Middle frontal gyrus (tissue), 1 donor: ENCODE measurements at regions not wholly inside any gene's neighbourhood (a gene's known extent, or its start where the extent isn't known, plus 50 kb on each side); places are given as distances from the start of the nearest gene placed in this dataset.

Experiments used
- DNase-seq: peaks from one replicate; pipeline ENCODE4 v3.0.0-alpha.2; 2015; ENCODE audit warnings: low spot score; ENCODE audit errors: extremely low spot score

GRCh38 chr4:36712013-36712412, 430.6 kb downstream of the DTHD1 start:
- no peak for DNase-seq

DNA sequence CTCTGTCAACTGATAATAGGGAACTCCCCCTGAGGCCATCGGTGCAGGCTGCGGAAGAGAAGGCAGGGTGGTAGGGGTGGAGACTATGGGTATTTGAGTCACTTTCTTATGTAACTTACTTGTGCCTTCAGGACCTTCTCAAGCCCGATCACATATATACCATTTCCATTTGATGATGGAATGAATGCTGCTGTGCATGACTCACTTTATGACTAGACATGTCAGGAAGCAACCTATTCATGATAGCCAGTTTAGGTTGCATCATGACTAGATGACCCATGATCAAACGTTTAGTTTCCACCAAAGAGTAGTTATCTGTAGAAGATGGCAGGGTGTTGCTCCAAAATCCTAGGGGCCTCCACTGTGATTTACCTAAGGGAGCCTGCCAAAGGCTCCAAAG, 435.5 kb downstream of the DTHD1 start:
- DNase-seq: no peak

DNA sequence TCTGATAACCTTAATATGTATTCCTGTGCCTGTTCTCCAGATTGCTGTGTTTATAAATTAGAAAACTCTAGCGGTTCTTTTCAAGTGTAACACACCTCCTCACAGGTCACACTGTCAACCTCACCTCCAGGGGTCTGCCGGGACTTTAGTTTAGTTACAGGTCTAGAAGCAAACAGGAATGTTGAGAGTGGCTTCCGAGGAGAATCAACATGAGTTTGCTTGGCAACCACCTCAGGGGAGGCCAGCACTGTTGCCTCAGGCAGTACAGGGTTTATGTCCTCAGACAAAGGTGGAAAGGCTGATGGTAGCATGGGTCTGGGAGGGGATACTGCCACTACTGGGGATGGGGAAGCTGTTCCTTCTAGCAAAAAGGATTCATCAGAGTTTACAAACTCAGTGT, 438.0 kb downstream of the DTHD1 start:
- no peak for DNase-seq

DNA sequence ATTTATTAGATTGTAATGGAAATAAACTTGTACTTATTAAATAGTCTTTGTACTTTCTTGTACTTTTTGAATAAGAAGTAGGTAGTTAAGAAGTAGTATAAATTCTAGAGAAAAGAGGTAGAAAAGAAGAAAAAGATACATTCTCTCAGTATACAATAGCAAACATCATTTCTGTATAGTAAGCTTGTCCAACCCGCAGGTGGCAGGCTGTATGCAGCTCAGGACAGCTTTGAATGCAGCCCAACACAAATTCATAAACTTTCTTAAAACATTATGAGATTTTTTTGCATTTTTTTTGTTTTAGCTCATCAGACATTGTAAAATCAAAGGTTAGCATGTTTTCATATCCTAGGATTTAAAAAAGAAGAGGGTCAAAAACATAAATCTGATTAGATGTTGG, 441.6 kb downstream of the DTHD1 start:
- no peak for DNase-seq

- no peak for DNase-seq
These were observed 452.9 kb downstream of the DTHD1 start for GRCh38 chr4:36734334-36734733.

DNA sequence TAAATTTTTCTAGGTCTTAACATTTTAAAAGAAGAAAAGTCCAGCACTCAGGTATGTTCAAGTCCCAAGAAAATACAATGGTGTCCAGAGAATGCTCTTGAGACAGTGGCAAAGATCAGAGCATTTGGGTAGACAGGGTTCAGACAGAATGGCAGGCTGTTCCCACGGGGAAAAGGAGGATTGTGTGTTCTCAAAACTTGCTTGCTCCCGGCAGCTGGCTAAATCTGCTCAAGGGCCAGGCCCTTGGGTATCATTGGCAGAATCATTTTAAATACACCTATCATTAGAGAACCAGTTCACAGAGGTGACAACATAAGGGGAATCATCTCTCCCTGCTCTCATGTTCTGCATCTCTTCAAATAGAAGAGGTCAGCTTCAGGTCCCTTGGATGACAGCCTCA, 456.3 kb downstream of the DTHD1 start:
- DNase-seq: no peak

DNA sequence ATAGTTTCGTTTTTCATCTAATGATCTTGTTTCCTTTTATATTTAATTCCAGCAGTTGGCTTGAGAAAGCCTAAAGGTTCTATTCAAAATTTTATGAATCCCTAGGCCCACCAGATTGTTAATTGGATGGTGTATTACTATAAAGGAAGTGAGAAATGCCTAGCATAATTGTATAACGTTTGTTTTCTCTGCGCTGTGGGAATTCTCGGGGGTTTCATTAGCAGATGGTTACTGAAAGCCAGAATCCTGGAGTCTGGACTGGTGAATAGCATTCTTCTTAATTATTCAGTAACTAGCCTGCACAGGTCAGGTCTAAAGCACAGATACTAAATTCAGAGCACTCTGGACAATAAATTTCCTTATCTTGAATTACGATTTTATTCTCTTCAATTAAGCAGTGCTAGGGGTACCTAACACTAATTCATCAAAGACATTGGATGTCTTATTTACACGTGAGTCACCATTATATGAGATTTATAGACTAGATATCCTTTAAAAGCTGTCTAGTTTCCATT, 459.4 kb downstream of the DTHD1 start:
- DNase-seq: no peak

GRCh38 chr4:36747277-36748129, 466.1 kb downstream of the DTHD1 start:
- DNase-seq: no peak

DNA sequence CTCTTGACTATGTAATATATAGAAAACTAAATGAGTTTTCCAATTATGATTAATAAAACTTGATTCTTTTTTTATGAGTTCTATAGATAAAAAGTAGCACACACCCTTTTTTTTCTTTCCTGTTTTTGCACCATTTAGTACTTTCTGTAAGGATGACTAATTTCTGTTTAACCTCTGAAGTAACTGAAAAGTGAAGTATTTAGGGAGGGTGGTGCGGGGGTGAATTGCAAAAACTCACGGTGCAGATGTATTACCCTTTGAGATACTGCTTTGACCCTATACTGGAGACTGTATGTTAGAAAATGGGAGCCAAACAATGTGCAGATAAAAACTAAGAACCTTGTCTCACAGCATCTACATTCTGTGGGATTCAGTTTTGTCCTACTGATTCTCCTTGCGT, 471.6 kb downstream of the DTHD1 start:
- no peak for DNase-seq

DNA sequence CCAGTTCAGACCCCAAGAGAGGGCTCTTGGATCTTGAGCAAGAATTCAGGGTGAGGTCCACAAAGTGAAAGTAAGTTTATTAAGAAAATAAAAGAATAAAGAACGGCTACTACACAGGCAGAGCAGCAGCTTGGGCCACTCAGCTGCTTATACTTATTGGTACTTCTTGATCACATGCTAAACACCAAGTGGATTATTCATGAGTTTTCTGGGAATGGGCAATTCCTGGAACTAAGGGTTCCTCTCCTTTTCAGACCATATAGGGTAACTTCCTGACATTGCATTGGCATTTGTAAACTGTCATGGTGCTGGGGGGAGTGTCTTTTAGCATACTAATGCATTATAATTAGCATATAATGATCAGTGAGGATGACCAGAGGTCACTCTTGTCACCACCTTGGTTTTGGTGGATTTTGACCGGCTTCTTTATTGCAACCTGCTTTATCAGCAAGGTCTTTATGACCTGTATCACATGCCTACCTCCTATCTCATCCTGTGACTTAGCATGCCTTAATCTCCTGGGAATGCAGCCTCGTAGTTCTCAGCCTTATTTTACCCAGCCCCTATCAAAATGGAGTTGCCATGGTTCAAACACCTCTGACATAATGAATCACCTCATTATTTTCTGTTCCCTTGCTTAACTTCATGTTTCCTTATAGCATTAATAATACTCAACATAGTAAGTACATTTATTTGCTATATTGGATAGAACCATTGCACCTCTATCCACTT, 476.3 kb downstream of the DTHD1 start:
- DNase-seq: no peak

- DNase-seq: no peak
These were observed 477.1 kb downstream of the DTHD1 start for GRCh38 chr4:36758312-36759178.

DNA sequence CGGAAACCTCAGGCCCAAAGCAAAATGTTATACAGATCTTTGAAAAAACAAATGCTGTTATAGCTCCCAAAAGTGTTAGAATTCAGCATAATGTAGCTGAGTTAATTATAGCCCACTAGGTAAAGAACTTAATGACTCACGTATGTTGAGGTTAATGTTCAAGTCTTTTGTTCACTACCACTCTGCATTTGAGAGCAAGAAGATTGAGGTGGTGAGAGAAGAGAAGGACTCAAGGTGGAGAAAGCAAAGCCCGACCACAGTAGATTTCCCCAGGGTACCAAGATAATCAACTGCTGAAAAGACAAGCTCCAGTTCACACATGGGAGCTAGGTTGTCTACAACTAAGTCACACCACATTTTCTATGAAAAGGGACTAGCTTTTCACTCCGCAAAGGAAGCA, 480.2 kb downstream of the DTHD1 start:
- DNase-seq: no peak

DNA sequence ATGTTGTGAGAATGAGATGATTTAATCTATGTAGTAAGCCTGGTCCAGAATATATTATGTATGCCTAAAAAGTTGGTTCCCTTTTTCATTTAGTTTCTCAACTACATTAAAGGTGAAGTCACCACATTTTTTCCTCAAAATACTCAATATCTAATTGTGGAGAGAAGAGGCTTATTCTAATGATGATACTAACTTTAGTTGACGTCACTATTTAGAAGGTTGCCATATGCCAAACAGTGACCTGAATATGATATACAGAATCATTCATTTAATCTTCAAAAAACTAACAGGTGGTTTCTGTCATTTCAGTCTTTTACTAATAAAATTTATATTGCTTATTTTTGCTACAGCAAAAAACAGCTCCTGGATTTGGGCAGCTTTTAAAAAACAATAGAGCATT, 480.7 kb upstream of the NWD2 start:
- no peak for DNase-seq

GRCh38 chr4:36767596-36767995, 476.9 kb upstream of the NWD2 start:
- no peak for DNase-seq

DNA sequence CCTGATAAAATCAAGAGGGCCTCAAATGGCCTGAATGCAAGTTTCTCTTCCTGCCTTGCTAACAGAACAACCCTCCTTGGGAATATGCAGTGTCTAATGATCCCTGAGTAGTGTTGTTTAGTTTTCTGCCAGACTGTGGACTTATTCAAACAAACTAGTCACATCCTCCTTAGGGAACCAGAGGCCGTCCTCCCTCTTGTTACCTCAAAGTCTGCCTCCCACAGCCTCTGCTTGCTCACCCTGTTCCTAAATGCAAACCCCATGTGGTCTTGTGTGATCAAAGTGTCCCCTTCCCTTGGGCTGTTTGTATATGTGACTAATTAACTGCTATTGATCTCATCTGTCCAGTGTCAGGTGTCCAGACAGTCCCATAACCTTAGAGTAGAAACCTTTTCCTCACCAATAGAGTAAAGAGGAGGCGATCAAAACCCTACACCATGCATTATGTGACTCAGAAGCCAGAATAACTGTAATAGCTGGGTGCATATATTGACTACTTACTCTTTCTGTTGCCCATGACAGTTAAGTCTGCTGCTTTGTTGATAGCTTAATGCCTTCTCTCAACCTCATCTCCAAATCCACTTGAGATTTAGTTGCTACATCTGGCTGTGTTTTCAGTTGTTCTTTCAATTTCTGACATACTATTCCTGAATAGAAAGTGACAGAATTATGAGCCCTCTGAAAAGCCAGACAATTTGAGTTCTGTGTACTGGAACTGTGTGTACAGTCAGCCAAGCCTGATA, 473.0 kb upstream of the NWD2 start:
- no peak for DNase-seq

- DNase-seq: no peak
These were observed 472.4 kb upstream of the NWD2 start for GRCh38 chr4:36772154-36772516.

- DNase-seq: no peak
These were observed 471.1 kb upstream of the NWD2 start for GRCh38 chr4:36773467-36773866.

- no peak for DNase-seq
These were observed 469.0 kb upstream of the NWD2 start for GRCh38 chr4:36775544-36775943.

DNA sequence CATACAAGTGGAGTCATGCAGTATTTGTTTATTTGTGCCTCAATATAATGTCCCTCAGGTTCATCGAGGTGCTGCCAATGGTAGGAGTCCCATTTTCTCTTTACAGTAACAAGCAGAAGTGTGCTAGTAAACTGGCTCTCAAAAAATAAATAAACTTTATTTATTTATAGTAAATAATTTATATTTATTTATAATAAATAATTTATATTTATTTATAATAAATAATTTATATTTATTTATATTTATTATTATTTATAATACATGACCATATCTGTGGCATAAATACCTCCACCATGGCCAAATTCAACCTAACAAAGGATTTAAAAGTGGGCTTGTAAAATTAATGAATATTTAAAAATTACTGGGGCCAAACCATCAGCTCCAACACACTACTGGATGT, 464.9 kb upstream of the NWD2 start:
- DNase-seq: no peak

GRCh38 chr4:36785973-36786372, 458.6 kb upstream of the NWD2 start:
- DNase-seq: no peak

GRCh38 chr4:36786519-36786918, 458.0 kb upstream of the NWD2 start:
- DNase-seq: no peak
